ENCODE measurements at regions not wholly inside any gene's neighbourhood (a gene's known extent, or its start where the extent isn't known, plus 50 kb on each side); places are given as distances from the start of the nearest gene placed in this dataset.

GRCh38 chrX:150150076-150150779 lies 211.9 kb upstream of the EOLA2 start:
- TF ChIP-seq CTCF (IDR thresholded peaks at IDR 0.05; ENCODE audit: unreplicated experiment) = no peak
- DNase-seq (ENCODE audit: unreplicated experiment) = no peak
- no peaks in the 10 kb centered on the region for H3K4me1 Mint-ChIP-seq (ENCODE audit: insufficient read depth, unreplicated experiment)
- ChIA-PET CTCF (no interaction called here), POLR2A (interaction anchor here (0.8 kb wide), 1 partner anchor 141 kb away, joined by 3 read pairs; no protein-coding TSS in a partner anchor)
- BruUV-seq (replicated peaks) = no TSS peak
- no peaks in the 10 kb centered on the region for H3K9me3 Mint-ChIP-seq (ENCODE audit: unreplicated experiment)
- H3K4me3 Mint-ChIP-seq (ENCODE audit: unreplicated experiment) = no peak overlapping the region
- intact Hi-C loops (cut with micrococcal nuclease) = no loop called here
- H3K27me3 Mint-ChIP-seq (ENCODE audit: insufficient read depth, unreplicated experiment) = no peaks in the 10 kb centered on the region
- no peak overlapping the region for H3K27ac Mint-ChIP-seq (ENCODE audit: low read depth, unreplicated experiment)
- H3K36me3 Mint-ChIP-seq (ENCODE audit: insufficient read depth, unreplicated experiment) = no peaks in the 10 kb centered on the region

GRCh38 chrX:150150780-150151125 lies 212.4 kb upstream of the MAMLD1 start:
- H3K4me1 Mint-ChIP-seq (ENCODE audit: insufficient read depth, unreplicated experiment) = no peaks in the 10 kb centered on the region
- H3K27me3 Mint-ChIP-seq (ENCODE audit: insufficient read depth, unreplicated experiment) = no peaks in the 10 kb centered on the region
- H3K9me3 Mint-ChIP-seq (ENCODE audit: unreplicated experiment) = no peaks in the 10 kb centered on the region
- H3K27ac Mint-ChIP-seq (ENCODE audit: low read depth, unreplicated experiment) = no peak overlapping the region
- CTCF ChIA-PET = no interaction called here
- POLR2A ChIA-PET = no interaction called here
- intact Hi-C loops (cut with micrococcal nuclease) = no loop called here
- no peak for DNase-seq (ENCODE audit: unreplicated experiment)
- TF ChIP-seq CTCF (IDR thresholded peaks at IDR 0.05; ENCODE audit: unreplicated experiment) = no peak
- BruUV-seq (replicated peaks) = no TSS peak
- no peak overlapping the region for H3K4me3 Mint-ChIP-seq (ENCODE audit: unreplicated experiment)
- no peaks in the 10 kb centered on the region for H3K36me3 Mint-ChIP-seq (ENCODE audit: insufficient read depth, unreplicated experiment)

- no peak for DNase-seq (ENCODE audit: unreplicated experiment)
- no peaks in the 10 kb centered on the region for H3K27me3 Mint-ChIP-seq (ENCODE audit: insufficient read depth, unreplicated experiment)
- BruUV-seq (replicated peaks) = no TSS peak
- no peak overlapping the region for H3K4me3 Mint-ChIP-seq (ENCODE audit: unreplicated experiment)
- H3K36me3 Mint-ChIP-seq (ENCODE audit: insufficient read depth, unreplicated experiment) = no peaks in the 10 kb centered on the region
- no peaks in the 10 kb centered on the region for H3K4me1 Mint-ChIP-seq (ENCODE audit: insufficient read depth, unreplicated experiment)
- ChIA-PET POLR2A (no interaction called here), CTCF (no interaction called here)
- H3K9me3 Mint-ChIP-seq (ENCODE audit: unreplicated experiment) = no peaks in the 10 kb centered on the region
- H3K27ac Mint-ChIP-seq (ENCODE audit: low read depth, unreplicated experiment) = no peak overlapping the region
- intact Hi-C loops (cut with micrococcal nuclease) = no loop called here
- no peak for TF ChIP-seq CTCF (IDR thresholded peaks at IDR 0.05; ENCODE audit: unreplicated experiment)
Observed at GRCh38 chrX:150152036-150152435, 211.1 kb upstream of the MAMLD1 start.

GRCh38 chrX:150152546-150152945 lies 210.6 kb upstream of the MAMLD1 start:
- DNase-seq (ENCODE audit: unreplicated experiment) = no peak
- ChIA-PET POLR2A (no interaction called here), CTCF (no interaction called here)
- TF ChIP-seq CTCF (IDR thresholded peaks at IDR 0.05; ENCODE audit: unreplicated experiment) = no peak
- Mint-ChIP-seq H3K27ac (ENCODE audit: low read depth, unreplicated experiment) (no peak overlapping the region), H3K4me1 (ENCODE audit: insufficient read depth, unreplicated experiment) (no peaks in the 10 kb centered on the region), H3K9me3 (ENCODE audit: unreplicated experiment) (no peaks in the 10 kb centered on the region), H3K4me3 (ENCODE audit: unreplicated experiment) (no peak overlapping the region), H3K36me3 (ENCODE audit: insufficient read depth, unreplicated experiment) (no peaks in the 10 kb centered on the region), H3K27me3 (ENCODE audit: insufficient read depth, unreplicated experiment) (no peaks in the 10 kb centered on the region)
- no TSS peak for BruUV-seq (replicated peaks)
- intact Hi-C loops (cut with micrococcal nuclease) = no loop called here

All from MCF 10A (cell line).